ENCODE measurements at regions not wholly inside any gene's neighbourhood (a gene's known extent, or its start where the extent isn't known, plus 50 kb on each side); places are given as distances from the start of the nearest gene placed in this dataset.

- ATAC-seq (no peak), DNase-seq (no peak)
- Mint-ChIP-seq H3K27me3 (peaks cover 44 to 100% (median 68%) of the 10 kb centered on the region in 5 donors), H3K36me3 (no peaks in the 10 kb centered on the region), H3K27ac (no peak overlapping the region), H3K9me3 (no peaks in the 10 kb centered on the region), H3K4me1 (peaks cover 1 to 20% (median 10%) of the 10 kb centered on the region in 4 donors), H3K4me3 (peak overlapping the region in 4 of 10 donors; percentile 2 to 54 (median 4))
- POLR2A ChIA-PET: no interaction called here
Observed at GRCh38 chr14:62118461-62118860, 356.2 kb downstream of the SNAPC1 start.

- Mint-ChIP-seq H3K4me1 (peaks cover 1 to 20% (median 10%) of the 10 kb centered on the region in 4 donors), H3K27ac (no peak overlapping the region), H3K27me3 (peaks cover 46 to 95% (median 70%) of the 10 kb centered on the region in 5 donors), H3K4me3 (peak overlapping the region in 2 of 10 donors; percentile 2 to 5), H3K36me3 (no peaks in the 10 kb centered on the region), H3K9me3 (no peaks in the 10 kb centered on the region)
- no peak for DNase-seq
- POLR2A ChIA-PET: no interaction called here
- ATAC-seq: no peak
Observed at GRCh38 chr14:62118871-62119270, 356.7 kb downstream of the SNAPC1 start.

- ATAC-seq (no peak), DNase-seq (no peak)
- no peak overlapping the region for H3K27ac Mint-ChIP-seq
- POLR2A ChIA-PET: no interaction called here
- no peak overlapping the region for H3K4me3 Mint-ChIP-seq
- no peaks in the 10 kb centered on the region for H3K36me3 Mint-ChIP-seq
- H3K9me3 Mint-ChIP-seq: no peaks in the 10 kb centered on the region
- H3K4me1 Mint-ChIP-seq: peaks cover 0 to 3% (median 0%) of the 10 kb centered on the region in 4 donors
- H3K27me3 Mint-ChIP-seq: peaks cover 28 to 85% (median 37%) of the 10 kb centered on the region in 5 donors
Observed at GRCh38 chr14:62123961-62124360, 361.7 kb downstream of the SNAPC1 start.

GRCh38 chr14:62125793-62126192 is 363.6 kb downstream of the SNAPC1 start:
- no peak overlapping the region for H3K4me3 Mint-ChIP-seq
- no peak for ATAC-seq
- no peak for DNase-seq
- peaks cover 0 to 3% (median 0%) of the 10 kb centered on the region in 4 donors for H3K4me1 Mint-ChIP-seq
- POLR2A ChIA-PET: no interaction called here
- no peak overlapping the region for H3K27ac Mint-ChIP-seq
- H3K36me3 Mint-ChIP-seq: no peaks in the 10 kb centered on the region
- peaks cover 21 to 69% (median 25%) of the 10 kb centered on the region in 5 donors for H3K27me3 Mint-ChIP-seq
- H3K9me3 Mint-ChIP-seq: no peaks in the 10 kb centered on the region

- Mint-ChIP-seq H3K9me3 (no peaks in the 10 kb centered on the region), H3K4me1 (peaks cover 0 to 3% (median 0%) of the 10 kb centered on the region in 4 donors), H3K27me3 (peaks cover 21 to 69% (median 23%) of the 10 kb centered on the region in 5 donors), H3K36me3 (no peaks in the 10 kb centered on the region), H3K4me3 (no peak overlapping the region), H3K27ac (no peak overlapping the region)
- ATAC-seq (peak; percentile 73 to 75), DNase-seq (peak in 5 of 10 donors; percentile 21 to 56 (median 53))
- POLR2A ChIA-PET: interaction anchor here (0.6 kb wide), 1 partner anchor 28 kb away, joined by 3 read pairs; no protein-coding TSS in a partner anchor
Observed at GRCh38 chr14:62126879-62127478, 364.8 kb downstream of the SNAPC1 start.

GRCh38 chr14:62130441-62130840 is 368.2 kb downstream of the SNAPC1 start:
- no peaks in the 10 kb centered on the region for H3K36me3 Mint-ChIP-seq
- no peak overlapping the region for H3K4me3 Mint-ChIP-seq
- peaks cover 26 to 73% (median 28%) of the 10 kb centered on the region in 5 donors for H3K27me3 Mint-ChIP-seq

GRCh38 chr14:62133776-62134550 is 371.7 kb downstream of the SNAPC1 start:
- H3K4me3 Mint-ChIP-seq: no peak overlapping the region
- no peak overlapping the region for H3K27ac Mint-ChIP-seq
- no peak for ATAC-seq
- DNase-seq: no peak
- H3K27me3 Mint-ChIP-seq: peaks cover 27 to 62% (median 35%) of the 10 kb centered on the region in 5 donors
- no peaks in the 10 kb centered on the region for H3K4me1 Mint-ChIP-seq
- peaks cover 0 to 9% (median 0%) of the 10 kb centered on the region in 9 donors for H3K9me3 Mint-ChIP-seq
- POLR2A ChIA-PET: no interaction called here
- H3K36me3 Mint-ChIP-seq: peaks cover 0 to 8% (median 0%) of the 10 kb centered on the region in 3 donors

More at GRCh38 chr14:62130441-62130840, 368.2 kb downstream of the SNAPC1 start:
- Mint-ChIP-seq H3K4me1 (peaks cover 0 to 3% (median 0%) of the 10 kb centered on the region in 4 donors), H3K9me3 (peaks cover 0 to 6% (median 0%) of the 10 kb centered on the region in 9 donors), H3K27ac (no peak overlapping the region)
- POLR2A ChIA-PET: no interaction called here
- ATAC-seq (no peak), DNase-seq (no peak)

- H3K36me3 Mint-ChIP-seq: peaks cover 0 to 8% (median 0%) of the 10 kb centered on the region in 3 donors
- DNase-seq (no peak), ATAC-seq (no peak)
- peaks cover 24 to 69% (median 37%) of the 10 kb centered on the region in 5 donors for H3K27me3 Mint-ChIP-seq
- H3K9me3 Mint-ChIP-seq: peaks cover 0 to 9% (median 0%) of the 10 kb centered on the region in 9 donors
- no peak overlapping the region for H3K27ac Mint-ChIP-seq
- no peak overlapping the region for H3K4me3 Mint-ChIP-seq
- no peaks in the 10 kb centered on the region for H3K4me1 Mint-ChIP-seq
- POLR2A ChIA-PET: no interaction called here
Observed at GRCh38 chr14:62138593-62138992, 376.4 kb downstream of the SNAPC1 start.

- Mint-ChIP-seq H3K36me3 (peaks cover 0 to 8% (median 0%) of the 10 kb centered on the region in 3 donors), H3K27me3 (peaks cover 18 to 63% (median 30%) of the 10 kb centered on the region in 5 donors), H3K9me3 (peaks cover 0 to 7% (median 1%) of the 10 kb centered on the region in 9 donors), H3K4me1 (no peaks in the 10 kb centered on the region), H3K4me3 (no peak overlapping the region), H3K27ac (no peak overlapping the region)
- POLR2A ChIA-PET: no interaction called here
- DNase-seq (no peak), ATAC-seq (no peak)
Observed at GRCh38 chr14:62141139-62141538, 378.9 kb downstream of the SNAPC1 start.

- H3K9me3 Mint-ChIP-seq: peaks cover 0 to 22% (median 16%) of the 10 kb centered on the region in 9 donors
- no peaks in the 10 kb centered on the region for H3K4me1 Mint-ChIP-seq
- H3K36me3 Mint-ChIP-seq: peaks cover 0 to 18% (median 0%) of the 10 kb centered on the region in 3 donors
- no peak overlapping the region for H3K4me3 Mint-ChIP-seq
- POLR2A ChIA-PET: no interaction called here
- ATAC-seq (no peak), DNase-seq (no peak)
- peaks cover 11 to 52% (median 26%) of the 10 kb centered on the region in 5 donors for H3K27me3 Mint-ChIP-seq
- H3K27ac Mint-ChIP-seq: no peak overlapping the region
Observed at GRCh38 chr14:62143245-62143644, 381.0 kb downstream of the SNAPC1 start.

GRCh38 chr14:62144863-62145262 is 382.6 kb downstream of the SNAPC1 start:
- ATAC-seq (no peak), DNase-seq (no peak)
- no peaks in the 10 kb centered on the region for H3K4me1 Mint-ChIP-seq
- H3K9me3 Mint-ChIP-seq: peaks cover 0 to 30% (median 17%) of the 10 kb centered on the region in 9 donors
- no peak overlapping the region for H3K27ac Mint-ChIP-seq
- H3K27me3 Mint-ChIP-seq: peaks cover 9 to 49% (median 25%) of the 10 kb centered on the region in 5 donors
- no peak overlapping the region for H3K4me3 Mint-ChIP-seq
- H3K36me3 Mint-ChIP-seq: peaks cover 0 to 23% (median 0%) of the 10 kb centered on the region in 3 donors
- POLR2A ChIA-PET: no interaction called here

- Mint-ChIP-seq H3K27ac (no peak overlapping the region), H3K4me3 (no peak overlapping the region), H3K36me3 (peaks cover 0 to 23% (median 0%) of the 10 kb centered on the region in 3 donors), H3K9me3 (peaks cover 0 to 30% (median 20%) of the 10 kb centered on the region in 9 donors), H3K4me1 (no peaks in the 10 kb centered on the region), H3K27me3 (peaks cover 4 to 44% (median 22%) of the 10 kb centered on the region in 5 donors)
- POLR2A ChIA-PET: no interaction called here
- ATAC-seq (no peak), DNase-seq (no peak)
Observed at GRCh38 chr14:62146030-62146429, 383.8 kb downstream of the SNAPC1 start.

- no peaks in the 10 kb centered on the region for H3K9me3 Mint-ChIP-seq
- H3K27ac Mint-ChIP-seq: no peak overlapping the region
- H3K27me3 Mint-ChIP-seq: peaks cover 8 to 39% (median 12%) of the 10 kb centered on the region in 5 donors
- ATAC-seq (no peak), DNase-seq (no peak)
- no peaks in the 10 kb centered on the region for H3K4me1 Mint-ChIP-seq
- H3K4me3 Mint-ChIP-seq: no peak overlapping the region
- no peaks in the 10 kb centered on the region for H3K36me3 Mint-ChIP-seq
- POLR2A ChIA-PET: no interaction called here
Observed at GRCh38 chr14:62156052-62156451, 393.8 kb downstream of the SNAPC1 start.
